D721Med (cell line): ENCODE measurements at regions not wholly inside any gene's neighbourhood (a gene's known extent, or its start where the extent isn't known, plus 50 kb on each side); places are given as distances from the start of the nearest gene placed in this dataset.
"Not testable (repeated sequence)": the region's sequence is repeated elsewhere in the genome, so short reads cannot be mapped to it uniquely, and the experiment has no call there.

ENCODE experiments used
- DNase-seq: peaks from one replicate; pipeline ENCODE4 v3.0.0; 2011; ENCODE audit warnings: low spot score; ENCODE audit not compliant: insufficient read length
- FAIRE-seq: peaks from 2 replicates; lab custom pipeline; 2011; peaks lifted over from hg19 to GRCh38; lab: Jason Lieb, UNC
- TF ChIP-seq, protein P1 (sequence below): IDR thresholded peaks from 2 replicates; pipeline ENCODE4 v1.5.1; 2012; ENCODE audit warnings: mild to moderate bottlenecking, control low read depth; ENCODE audit not compliant: insufficient read depth; ENCODE audit errors: missing control alignments

DNA sequence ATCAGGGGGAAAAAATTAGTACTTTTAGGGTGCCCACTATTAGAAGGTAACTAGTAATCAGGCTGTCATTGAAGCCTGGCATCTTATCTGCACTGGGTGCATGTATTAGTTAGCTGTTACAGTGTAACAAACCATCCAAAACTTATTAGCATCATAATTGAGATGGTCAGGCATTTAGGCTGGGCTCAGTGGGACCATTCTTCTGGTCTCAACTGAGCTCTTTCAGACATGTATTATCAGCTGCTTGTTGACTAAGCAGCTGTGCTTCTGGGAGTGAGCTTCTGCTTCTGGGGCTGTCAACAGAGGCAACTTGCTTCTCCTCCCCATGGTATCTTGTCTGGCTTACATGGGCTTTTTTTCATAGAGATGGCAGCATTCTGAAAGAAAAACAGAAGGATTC, 154.0 kb upstream of the ZNF92 start:
- no peak for FAIRE-seq
- DNase-seq: no peak
- TF ChIP-seq, protein P1, sequence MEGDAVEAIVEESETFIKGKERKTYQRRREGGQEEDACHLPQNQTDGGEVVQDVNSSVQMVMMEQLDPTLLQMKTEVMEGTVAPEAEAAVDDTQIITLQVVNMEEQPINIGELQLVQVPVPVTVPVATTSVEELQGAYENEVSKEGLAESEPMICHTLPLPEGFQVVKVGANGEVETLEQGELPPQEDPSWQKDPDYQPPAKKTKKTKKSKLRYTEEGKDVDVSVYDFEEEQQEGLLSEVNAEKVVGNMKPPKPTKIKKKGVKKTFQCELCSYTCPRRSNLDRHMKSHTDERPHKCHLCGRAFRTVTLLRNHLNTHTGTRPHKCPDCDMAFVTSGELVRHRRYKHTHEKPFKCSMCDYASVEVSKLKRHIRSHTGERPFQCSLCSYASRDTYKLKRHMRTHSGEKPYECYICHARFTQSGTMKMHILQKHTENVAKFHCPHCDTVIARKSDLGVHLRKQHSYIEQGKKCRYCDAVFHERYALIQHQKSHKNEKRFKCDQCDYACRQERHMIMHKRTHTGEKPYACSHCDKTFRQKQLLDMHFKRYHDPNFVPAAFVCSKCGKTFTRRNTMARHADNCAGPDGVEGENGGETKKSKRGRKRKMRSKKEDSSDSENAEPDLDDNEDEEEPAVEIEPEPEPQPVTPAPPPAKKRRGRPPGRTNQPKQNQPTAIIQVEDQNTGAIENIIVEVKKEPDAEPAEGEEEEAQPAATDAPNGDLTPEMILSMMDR: no peak

DNA sequence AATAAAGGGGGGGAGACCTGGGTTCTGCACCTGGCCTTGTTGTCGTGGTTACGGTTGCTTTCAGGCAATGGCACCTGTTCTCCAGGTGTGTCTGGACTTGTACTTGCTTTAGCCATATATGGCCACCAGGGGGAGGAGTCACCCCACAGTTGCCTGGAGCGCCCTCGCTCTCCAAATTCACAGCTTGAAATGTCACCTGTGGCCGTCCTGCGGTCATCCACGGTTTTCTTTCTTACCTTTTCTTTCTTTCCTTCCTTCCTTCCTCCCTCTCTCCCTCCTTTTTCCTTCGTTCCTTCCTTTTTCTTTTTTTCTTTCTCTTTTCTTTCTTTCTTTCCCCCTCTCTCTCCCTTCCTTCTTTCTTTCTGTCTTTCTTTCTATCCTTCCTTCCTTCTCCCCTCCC, 157.2 kb upstream of the ZNF92 start:
- no peak for DNase-seq
- no peak for FAIRE-seq

DNA sequence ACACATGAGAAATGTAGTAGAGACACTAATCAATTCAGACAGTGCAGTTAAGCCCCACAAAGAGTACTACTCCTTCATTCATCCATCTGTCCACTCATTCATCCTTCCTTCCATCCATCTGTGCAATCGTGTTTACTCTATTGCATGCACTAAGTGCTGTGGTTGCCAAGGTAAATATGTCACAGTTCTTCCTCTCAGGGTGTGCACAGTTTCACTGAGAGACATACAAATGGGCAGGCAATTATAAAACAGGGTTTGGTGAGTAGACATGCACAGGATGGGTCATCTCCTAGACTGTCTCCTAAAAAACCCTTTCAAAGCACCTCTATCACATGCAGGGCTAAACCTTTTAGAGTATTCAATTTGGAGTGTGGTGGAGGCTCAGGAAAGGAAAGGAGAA, 160.4 kb upstream of the ZNF92 start:
- FAIRE-seq, DNase-seq: not testable (repeated sequence)

More for the DNA sequence above, 157.2 kb upstream of the ZNF92 start:
- TF ChIP-seq, protein P1: peak; percentile 65

DNA sequence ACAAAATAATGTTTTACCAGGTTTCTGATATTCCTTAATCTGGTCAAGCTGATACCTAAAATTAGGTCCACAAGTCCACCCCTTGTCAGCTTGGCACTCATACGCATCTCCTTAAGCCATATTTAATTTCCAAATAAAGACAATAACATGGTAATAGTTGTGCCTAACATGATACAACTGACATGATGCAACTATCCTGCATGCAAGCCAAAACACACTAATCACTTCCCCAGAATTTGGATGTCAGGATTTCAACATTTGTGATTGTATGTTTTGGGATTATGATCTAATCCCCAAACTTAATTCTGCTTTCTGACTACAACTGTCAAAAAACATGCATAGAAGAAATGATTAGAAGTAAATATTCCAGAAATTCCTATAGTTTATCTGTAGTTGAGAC, 174.4 kb upstream of the ZNF92 start:
- not testable (repeated sequence) for DNase-seq, FAIRE-seq

DNA sequence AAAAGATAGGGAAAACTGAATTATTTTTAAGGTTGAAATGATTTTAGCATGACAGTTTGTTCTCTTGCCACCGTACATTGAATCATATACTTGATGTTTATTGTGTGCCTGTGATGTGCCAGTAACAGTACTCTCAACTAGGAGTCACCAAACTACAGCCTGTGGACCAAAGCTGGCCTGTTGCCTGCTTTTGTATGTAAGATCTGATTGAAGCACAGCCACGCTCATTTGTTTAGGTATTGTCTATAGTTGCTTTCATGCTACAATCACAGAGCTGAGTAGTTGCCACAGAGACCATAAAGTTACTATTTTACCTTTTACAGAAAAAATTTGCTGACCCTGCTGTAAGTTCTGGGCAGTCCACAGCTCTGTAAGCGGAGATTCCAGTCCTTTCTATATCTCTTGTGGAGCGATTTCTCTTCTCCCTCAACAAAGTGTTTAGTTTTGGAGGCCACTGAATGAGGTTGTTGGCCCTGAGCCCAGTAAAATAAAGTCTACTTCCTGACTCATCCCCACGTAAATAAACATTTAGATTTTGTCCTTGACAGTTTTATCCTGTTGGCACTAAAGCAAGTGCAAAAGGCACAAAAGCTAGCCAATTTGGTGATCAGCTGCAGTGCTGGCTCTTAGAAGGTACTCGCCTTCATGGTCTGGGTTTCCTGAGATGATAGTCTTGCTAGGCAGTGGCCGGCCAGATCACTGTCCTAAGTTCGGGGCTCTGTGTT, 180.2 kb upstream of the ZNF92 start:
- not testable (repeated sequence) for DNase-seq, FAIRE-seq

DNA sequence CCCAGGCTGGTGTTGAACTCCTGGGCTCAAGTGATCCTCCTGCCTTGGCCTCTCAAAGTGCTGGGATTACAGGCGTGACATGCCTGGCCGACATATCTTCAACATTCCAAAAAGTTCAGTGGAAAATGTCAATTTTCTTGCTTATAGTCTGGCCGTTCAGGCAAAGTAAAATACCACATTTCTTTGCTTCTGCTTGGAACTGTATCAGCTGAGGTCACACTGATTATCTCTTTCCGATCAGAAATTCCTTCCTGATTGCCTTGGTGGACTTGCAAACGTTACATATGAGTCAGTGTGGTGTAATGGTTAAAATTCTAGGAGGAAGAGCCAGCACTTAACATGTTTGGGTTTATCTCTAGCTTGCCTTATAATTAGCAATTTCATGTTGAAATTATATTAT, 170.6 kb upstream of the ERV3-1 start:
- FAIRE-seq, DNase-seq: not testable (repeated sequence)

DNA sequence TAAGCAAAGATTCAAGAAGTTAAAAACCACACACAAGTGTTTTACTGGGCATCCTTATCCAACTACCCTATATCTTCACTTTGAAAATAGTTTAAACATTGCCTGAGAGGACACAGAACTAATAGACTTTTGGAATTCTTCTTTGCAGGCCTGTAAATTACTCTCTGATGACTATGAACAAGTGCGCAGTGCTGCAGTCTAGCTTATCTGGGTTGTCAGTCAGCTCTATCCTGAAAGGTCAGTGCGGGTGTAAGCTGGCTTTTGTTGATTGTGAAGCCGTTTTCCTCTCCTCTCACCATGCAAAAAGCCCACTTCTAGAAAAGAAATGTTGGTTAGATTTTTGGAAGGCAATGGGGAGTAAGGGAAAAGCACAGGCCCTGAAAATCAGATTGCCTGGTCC, 143.6 kb upstream of the ERV3-1 start:
- DNase-seq, FAIRE-seq: not testable (repeated sequence)

DNA sequence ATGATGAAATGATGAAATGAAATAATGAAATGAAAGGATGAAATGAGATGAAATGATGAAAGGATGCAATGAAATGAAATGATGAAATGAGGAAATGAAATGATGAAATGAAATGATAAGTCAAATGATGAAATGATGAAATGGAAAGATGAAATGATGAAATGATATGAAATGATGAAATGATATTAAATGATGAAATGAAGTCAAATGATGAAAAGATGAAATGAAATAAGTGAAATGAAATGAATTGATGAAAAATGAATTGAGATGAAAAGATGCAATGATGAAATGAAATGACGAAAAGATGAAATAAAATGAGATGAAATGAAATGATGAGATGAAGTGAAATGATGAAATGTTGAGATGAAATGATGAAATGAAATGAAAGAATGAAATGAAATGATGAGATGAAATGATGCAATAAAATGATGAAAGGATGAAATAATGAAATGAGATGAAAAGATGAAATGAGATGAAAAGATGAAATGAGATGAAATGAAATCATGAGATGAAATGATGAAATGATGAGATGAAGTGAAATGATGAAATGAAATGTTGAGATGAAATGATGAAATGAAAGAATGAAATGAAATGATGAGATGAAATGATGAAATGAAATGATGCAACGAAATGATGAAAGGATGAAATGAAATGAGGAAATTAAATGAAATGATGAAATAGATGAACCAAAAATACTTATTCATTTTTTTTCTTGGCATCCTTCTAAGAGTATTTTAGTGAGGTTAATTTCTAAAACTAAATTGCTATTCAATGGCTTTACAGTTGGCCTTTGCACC, 139.8 kb upstream of the ERV3-1 start:
- not testable (repeated sequence) for DNase-seq, FAIRE-seq

DNA sequence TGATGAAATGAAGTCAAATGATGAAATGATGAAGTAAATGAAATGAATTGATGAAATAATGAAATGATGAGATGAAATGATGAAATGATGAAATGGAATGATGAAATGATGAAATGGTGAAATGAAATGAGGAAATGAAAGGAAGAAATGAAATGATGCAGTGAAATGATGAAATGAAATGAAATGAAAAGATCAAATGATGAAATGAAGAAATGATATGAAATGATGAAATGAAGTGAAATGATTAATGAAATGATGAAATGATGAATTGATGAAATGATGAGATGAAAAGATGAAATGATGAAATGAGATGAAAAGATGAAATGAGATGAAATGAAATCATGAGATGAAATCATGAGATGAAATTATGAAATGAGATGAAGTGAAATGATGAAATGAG, 139.2 kb upstream of the ERV3-1 start:
- FAIRE-seq, DNase-seq: not testable (repeated sequence)

DNA sequence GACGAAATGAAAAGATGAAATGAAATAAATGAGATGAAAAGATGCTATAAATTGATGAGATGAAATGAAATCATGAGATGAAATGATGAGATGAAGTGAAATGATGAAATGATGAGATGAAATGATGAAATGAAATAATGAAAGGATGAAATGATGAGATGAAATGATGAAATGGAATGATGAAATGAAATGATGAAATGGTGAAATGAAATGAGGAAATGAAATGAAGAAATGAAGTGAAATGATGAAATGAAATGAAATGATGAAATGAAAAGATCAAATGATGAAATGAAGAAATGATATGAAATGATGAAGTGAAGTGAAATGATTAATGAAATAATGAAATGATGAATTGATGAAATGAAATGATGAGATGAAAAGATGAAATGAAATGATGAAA, 138.5 kb upstream of the ERV3-1 start:
- not testable (repeated sequence) for DNase-seq

DNA sequence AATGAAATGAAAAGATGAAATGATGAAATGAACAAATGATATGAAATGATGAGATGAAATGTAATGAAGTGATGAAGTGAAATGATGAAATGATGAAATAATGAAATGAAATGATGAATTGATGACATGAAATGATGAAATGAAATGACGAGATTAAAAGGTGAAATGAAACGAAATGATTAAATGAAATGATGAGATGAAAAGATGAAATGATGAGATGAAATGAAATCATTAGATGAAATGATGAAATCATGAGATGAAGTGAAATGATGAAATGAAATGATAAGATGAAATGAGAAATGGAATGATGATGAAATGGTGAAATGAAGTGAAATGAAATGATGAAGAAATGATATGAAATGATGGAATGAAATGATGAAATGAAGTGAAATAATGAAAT, 138.1 kb upstream of the ERV3-1 start:
- not testable (repeated sequence) for DNase-seq, FAIRE-seq

More for the DNA sequence above, 138.5 kb upstream of the ERV3-1 start:
- FAIRE-seq: not testable (repeated sequence)

DNA sequence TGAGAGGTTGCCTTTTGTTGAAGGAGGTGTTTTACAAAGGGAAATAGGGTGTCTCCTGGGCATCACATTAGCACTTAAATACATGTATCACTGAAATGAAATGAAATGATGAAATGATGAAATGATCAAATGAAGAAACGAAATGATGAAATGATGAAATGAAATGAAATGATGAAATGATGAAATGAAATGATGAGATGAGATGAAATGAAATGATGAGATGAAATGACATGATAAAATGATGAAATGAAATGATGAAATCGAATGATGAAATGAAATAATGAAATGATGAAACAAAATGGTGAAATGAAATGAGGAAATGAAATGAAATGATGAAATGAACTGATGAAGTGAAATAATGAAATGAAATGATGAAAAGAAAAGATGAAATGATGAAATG, 137.6 kb upstream of the ERV3-1 start:
- FAIRE-seq, DNase-seq: not testable (repeated sequence)

DNA sequence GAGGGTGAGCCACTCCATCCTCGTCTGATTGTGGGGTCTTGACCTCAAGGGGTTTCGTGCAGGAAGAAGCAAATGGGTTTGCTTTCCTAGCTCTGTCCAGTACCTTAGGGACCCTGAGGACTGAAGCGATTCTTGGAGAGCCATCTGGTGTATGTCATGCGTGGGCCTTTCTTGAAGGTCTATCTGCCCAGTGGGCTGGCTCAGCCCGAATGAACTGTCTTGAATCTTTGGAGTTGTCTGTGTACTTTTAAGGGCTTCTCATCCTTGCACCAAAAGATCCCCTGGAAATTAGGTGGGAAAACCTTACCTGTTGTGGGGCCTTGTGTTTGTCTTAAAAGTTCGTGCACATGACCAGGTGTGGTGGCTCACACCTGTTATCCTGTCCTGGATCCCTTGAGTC, 135.4 kb upstream of the ERV3-1 start:
- not testable (repeated sequence) for DNase-seq, FAIRE-seq

DNA sequence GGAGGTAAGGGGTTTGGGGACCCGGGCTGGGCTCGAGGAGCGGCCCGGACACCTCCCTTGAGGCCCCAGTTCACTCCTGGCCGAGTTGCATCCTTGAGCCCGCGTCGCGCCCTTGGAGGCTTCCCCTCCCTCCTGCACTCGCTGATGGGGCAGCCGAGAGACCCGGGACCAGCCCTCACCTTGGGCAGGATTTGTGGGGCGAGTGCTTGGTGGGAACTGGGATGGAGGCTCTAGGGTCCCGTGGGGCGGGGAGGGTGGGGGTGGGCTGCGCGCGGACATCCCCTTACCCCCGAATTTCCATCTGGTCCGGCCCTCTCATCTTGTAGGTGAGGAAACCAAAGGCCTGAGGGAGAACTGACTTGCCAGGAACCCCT, 134.9 kb upstream of the ERV3-1 start:
- FAIRE-seq, DNase-seq: not testable (repeated sequence)

DNA sequence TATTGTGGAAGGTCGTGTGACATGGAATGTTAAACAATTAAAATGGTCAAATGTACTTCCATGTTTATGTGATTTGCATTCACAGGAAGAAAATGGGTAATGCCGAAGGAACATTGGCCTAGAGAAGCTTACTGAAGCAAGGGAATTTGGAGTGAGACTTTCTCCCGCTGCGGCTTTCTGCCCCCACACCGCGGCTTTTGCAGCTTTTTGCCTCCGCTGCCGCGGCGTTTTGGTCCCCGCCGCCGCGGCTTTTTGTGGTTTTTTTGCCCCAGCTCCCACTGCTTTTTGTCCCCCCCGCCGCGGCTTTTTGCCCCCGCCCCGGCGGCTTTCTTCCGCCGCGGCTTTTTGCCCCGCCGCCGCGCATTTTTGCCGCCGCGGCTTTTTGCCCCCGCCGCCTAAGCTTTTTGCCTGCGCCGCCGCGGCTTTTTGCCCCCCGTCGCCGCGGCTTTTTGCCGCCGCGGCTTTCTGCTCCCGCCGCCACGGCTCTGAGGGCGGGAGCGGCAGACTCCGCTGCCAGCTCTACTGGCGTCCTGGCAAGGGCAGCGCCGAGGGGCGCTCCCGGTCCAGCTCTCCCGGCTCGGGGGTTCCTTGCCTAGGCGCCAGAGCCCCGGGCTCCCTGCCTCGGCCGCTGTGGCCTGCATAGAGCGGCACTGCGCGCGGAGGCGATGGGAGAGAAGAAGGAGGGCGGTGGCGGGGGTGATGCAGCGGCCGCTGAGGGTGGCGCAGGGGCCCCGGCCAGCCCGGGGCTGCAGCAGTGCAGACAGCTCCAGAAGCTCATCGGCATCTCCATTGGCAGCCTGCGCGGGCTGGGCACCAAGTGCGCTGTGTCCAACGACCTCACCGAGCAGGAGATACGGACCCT, 134.3 kb upstream of the ERV3-1 start:
- FAIRE-seq, DNase-seq: not testable (repeated sequence)

DNA sequence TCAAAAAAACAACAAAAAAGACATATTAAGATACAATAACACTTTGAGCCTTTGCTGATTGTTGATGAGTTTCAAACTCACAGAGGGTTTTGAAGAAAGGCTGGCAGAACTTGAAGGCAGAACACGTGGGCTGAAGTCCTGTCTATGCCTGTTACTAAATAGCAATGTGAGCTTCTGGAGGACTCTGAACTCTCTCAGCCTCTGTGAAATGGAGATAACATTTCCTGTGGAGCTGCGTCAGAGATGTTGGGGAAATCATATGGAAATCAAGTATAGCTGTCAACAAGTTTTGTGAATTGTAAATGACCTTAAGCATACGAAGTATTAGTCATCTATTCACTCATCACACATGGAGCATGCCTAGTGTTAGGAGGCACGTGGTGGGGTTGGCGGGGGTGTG, 130.4 kb upstream of the ERV3-1 start:
- not testable (repeated sequence) for FAIRE-seq, DNase-seq

DNA sequence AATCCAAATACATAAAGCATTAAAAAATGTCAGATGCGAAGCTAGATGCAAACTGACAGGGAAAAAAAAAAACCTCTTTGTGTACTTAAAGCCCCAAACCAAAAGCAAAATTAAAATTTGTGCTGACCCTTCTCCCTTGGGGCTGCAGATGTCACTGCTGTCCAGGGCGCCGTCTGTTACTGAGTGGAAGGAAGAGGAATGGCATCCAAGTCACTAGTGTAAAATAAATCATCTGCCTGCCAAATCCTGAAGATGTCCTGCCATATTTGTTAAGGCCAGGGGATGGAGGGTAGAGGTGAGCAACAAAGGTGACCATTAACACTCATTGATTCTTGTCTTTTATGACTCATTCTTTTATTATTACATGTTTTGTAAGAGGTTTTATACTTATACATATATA, 126.6 kb upstream of the ERV3-1 start:
- not testable (repeated sequence) for DNase-seq, FAIRE-seq
